K562 (cell line): ENCODE measurements at regions not wholly inside any gene's neighbourhood (a gene's known extent, or its start where the extent isn't known, plus 50 kb on each side); places are given as distances from the start of the nearest gene placed in this dataset.

Source experiments
- ATAC-seq: fragments of 200-7000 bp; cut with Tn5 transposase; 3 replicates; pipeline ENCODE4 v1.9.1; 2020; ENCODE audit warnings: moderate library complexity
- BruUV-seq: library from RNA; stranded (reverse); fragments of 400-500 nt; replicated peaks from 2 replicates; lab custom pipeline; 2021; lab: Mats Ljungman, UMichigan
- CTCF ChIA-PET: fragments of 300-600 bp; formaldehyde crosslinking; extraction: SDS; loops from one replicate; lab custom pipeline; 2021; ENCODE audit warnings: low intra/inter-chr PET ratio; lab: Yijun Ruan, JAX
- POLR2A ChIA-PET: fragments of 300-600, 350-650 bp; sonication (Branson Sonifier 250); formaldehyde crosslinking; extraction: SDS; loops from one replicate; lab custom pipeline; 2021; ENCODE audit warnings: antibody characterized with exemption, inconsistent platforms; lab: Yijun Ruan, JAX
- DNase-seq, 4 experiments: peaks; one replicate each; pipeline versions ENCODE4 v3.0.0 to v3.0.0-alpha.2; 2011 to 2018; ENCODE audit warnings: low spot score in 3 of 4, mixed read lengths in 3 of 4; ENCODE audit errors: extremely low read depth in 1 of 4
- FAIRE-seq: peaks from 2 replicates; lab custom pipeline; 2011; peaks lifted over from hg19 to GRCh38; lab: Jason Lieb, UNC
- H2AFZ ChIP-seq: 2 replicates; pipeline ENCODE4 v1.6.0; 2011; ENCODE audit warnings: low read depth, low read length, control low read depth, inconsistent platforms
- H3K27ac ChIP-seq: fragments of 200-600 bp; 3 replicates; pipeline ENCODE4 v1.8.0; 2011; ENCODE audit warnings: low read depth, mild to moderate bottlenecking, control low read depth, inconsistent platforms, low read length, moderate library complexity, mixed read lengths; ENCODE audit errors: extremely low read depth
- H3K27me3 ChIP-seq, 2 experiments: fragments of 300-600 bp in 1 of 2; 2 replicates in 1 of 2; 3 replicates in 1 of 2; pipeline versions ENCODE4 v1.6.0 to v1.8.0; 2011; ENCODE audit warnings: inconsistent platforms in 2 of 2, low read length in 2 of 2, mild to moderate bottlenecking in 1 of 2, mixed read lengths in 1 of 2, moderate library complexity in 1 of 2; ENCODE audit not compliant: control insufficient read depth in 2 of 2, insufficient read depth in 2 of 2
- H3K36me3 ChIP-seq: fragments of 300-600 bp; 3 replicates; pipeline ENCODE4 v1.8.0; 2011; ENCODE audit warnings: mild to moderate bottlenecking, low read length, inconsistent platforms; ENCODE audit not compliant: control insufficient read depth, insufficient read depth
- H3K4me1 ChIP-seq, 2 experiments: fragments of 200-600 bp in 1 of 2; replicated peaks in 1 of 2; 2 replicates in 1 of 2; 3 replicates in 1 of 2; pipeline versions ENCODE4 v1.5.1 to v1.8.0; 2011; ENCODE audit warnings: inconsistent platforms in 2 of 2, low read length in 2 of 2, mild to moderate bottlenecking in 1 of 2, mixed read lengths in 1 of 2, moderate library complexity in 1 of 2; ENCODE audit not compliant: control insufficient read depth in 2 of 2, insufficient read depth in 2 of 2
- H3K4me2 ChIP-seq: 2 replicates; pipeline ENCODE4 v1.6.1; 2011; ENCODE audit warnings: low read length, control low read depth, inconsistent platforms, mixed read lengths; ENCODE audit not compliant: insufficient read depth
- H3K4me3 ChIP-seq: fragments of 200-600 bp; sonication (generic), shearing (Covaris generic); 2 replicates; pipeline ENCODE4 v1.5.1; 2016; ENCODE audit warnings: control low read depth, inconsistent platforms
- H3K79me2 ChIP-seq: fragments of 200-600 bp; 3 replicates; pipeline ENCODE4 v1.8.0; 2011; ENCODE audit warnings: low read length, inconsistent platforms; ENCODE audit not compliant: control insufficient read depth, insufficient read depth
- H3K9ac ChIP-seq, 2 experiments: 2 replicates each; pipeline versions ENCODE4 v1.6.0 to v1.6.1; 2011; ENCODE audit warnings: low read depth in 2 of 2, low read length in 2 of 2, control low read depth in 1 of 2, inconsistent platforms in 1 of 2, mild to moderate bottlenecking in 1 of 2, mixed read lengths in 1 of 2; ENCODE audit not compliant: insufficient read depth in 1 of 2
- H3K9me1 ChIP-seq: one replicate; pipeline ENCODE4 v1.6.0; 2011; ENCODE audit warnings: inconsistent platforms, mild to moderate bottlenecking, low read length, moderate library complexity; ENCODE audit not compliant: control insufficient read depth, insufficient read depth
- H3K9me3 ChIP-seq: replicated peaks from 2 replicates; pipeline ENCODE4 v1.5.1; 2011; ENCODE audit warnings: low read depth, low read length, inconsistent platforms; ENCODE audit not compliant: control insufficient read depth, insufficient read depth
- H4K20me1 ChIP-seq: replicated peaks from 2 replicates; pipeline ENCODE4 v1.6.1; 2011; ENCODE audit warnings: low read length, inconsistent platforms, mixed read lengths; ENCODE audit not compliant: control insufficient read depth, insufficient read depth
- DPF2 ChIP-seq: fragments of 450-650 bp; IDR thresholded peaks from 2 replicates; pipeline ENCODE4 v1.6.1; 2016
- HMG20B ChIP-seq: fragments of 250-450 bp; sonication (Bioruptor Pico); IDR thresholded peaks from 2 replicates; pipeline ENCODE4 v1.5.0; 2021; ENCODE audit warnings: mild to moderate bottlenecking
- MXI1 ChIP-seq: IDR thresholded peaks from 2 replicates; pipeline ENCODE4 v1.6.1; 2011; ENCODE audit warnings: low read depth, mild to moderate bottlenecking, improper control_type of control experiment, low read length
- ZNF274 ChIP-seq: IDR thresholded peaks from 2 replicates; pipeline ENCODE4 v1.6.1; 2011; ENCODE audit warnings: low read depth, mild to moderate bottlenecking, low read length, moderate library complexity, borderline replicate concordance
- ZNF354B ChIP-seq: fragments of 250-450 bp; sonication (Bioruptor Pico); IDR thresholded peaks from 2 replicates; pipeline ENCODE4 v1.4.0; 2020
- WGBS: fragments of 100-300 bp; shearing (Covaris generic); methylation state at CpG from one replicate; pipeline ENCODE4 v1.1.6; 2016; ENCODE audit warnings: low coverage, mixed read lengths; ENCODE audit not compliant: insufficient coverage; ENCODE audit errors: missing lambda C conversion rate; 5-methylcytosine and 5-hydroxymethylcytosine counted together
- in situ Hi-C: fragments of 300-500 bp; cut with MboI; formaldehyde crosslinking; loops from 4 replicates; pipeline ENCODE4 v1.15.0; 2018; ENCODE audit warnings: inconsistent platforms, mixed read lengths
- intact Hi-C: fragments of 100-400 bp; cut with micrococcal nuclease; formaldehyde crosslinking; loops from 2 replicates; pipeline ENCODE4 v1.14.2; 2022
- TF ChIP-seq, protein P1 (sequence below): IDR thresholded peaks from 2 replicates; pipeline ENCODE4 v1.6.1; 2016; ENCODE audit warnings: missing genetic modification characterization, missing compliant biosample characterization
- TF ChIP-seq, protein P2 (sequence below): fragments of 450-650 bp; IDR thresholded peaks from 2 replicates; pipeline ENCODE4 v1.6.1; 2016; ENCODE audit warnings: missing biosample characterization, missing genetic modification characterization

- H3K79me2 ChIP-seq = no peaks in the 10 kb centered on the region
- DNase-seq (no peak), ATAC-seq (no peak)
- intact Hi-C loops = no loop called here
- no peak overlapping the region for H3K4me2 ChIP-seq
- H3K9me1 ChIP-seq = no peaks in the 10 kb centered on the region
- H3K4me3 ChIP-seq = no peak overlapping the region
- CTCF ChIA-PET = no interaction called here
- BruUV-seq = no TSS peak
- 24% methylated on average over 3 of the region's 3 CpGs for WGBS
- in situ Hi-C loops = no loop called here
- no peak overlapping the region for H3K27ac ChIP-seq
- no peaks in the 10 kb centered on the region; a peak in 1 of 5 replicates for H3K4me1 ChIP-seq
- POLR2A ChIA-PET = no interaction called here
- no peaks in the 10 kb centered on the region for H4K20me1 ChIP-seq
- H2AFZ ChIP-seq = 0 out of 2 replicates have a peak overlapping the region, but pooled peaks have one; percentile 48
- no peak for TF ChIP-seq DPF2
- no peak for TF ChIP-seq ZNF274
- TF ChIP-seq, protein P1, sequence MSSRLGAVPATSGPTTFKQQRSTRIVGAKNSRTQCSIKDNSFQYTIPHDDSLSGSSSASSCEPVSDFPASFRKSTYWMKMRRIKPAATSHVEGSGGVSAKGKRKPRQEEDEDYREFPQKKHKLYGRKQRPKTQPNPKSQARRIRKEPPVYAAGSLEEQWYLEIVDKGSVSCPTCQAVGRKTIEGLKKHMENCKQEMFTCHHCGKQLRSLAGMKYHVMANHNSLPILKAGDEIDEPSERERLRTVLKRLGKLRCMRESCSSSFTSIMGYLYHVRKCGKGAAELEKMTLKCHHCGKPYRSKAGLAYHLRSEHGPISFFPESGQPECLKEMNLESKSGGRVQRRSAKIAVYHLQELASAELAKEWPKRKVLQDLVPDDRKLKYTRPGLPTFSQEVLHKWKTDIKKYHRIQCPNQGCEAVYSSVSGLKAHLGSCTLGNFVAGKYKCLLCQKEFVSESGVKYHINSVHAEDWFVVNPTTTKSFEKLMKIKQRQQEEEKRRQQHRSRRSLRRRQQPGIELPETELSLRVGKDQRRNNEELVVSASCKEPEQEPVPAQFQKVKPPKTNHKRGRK (tag) = no peak
- TF ChIP-seq, protein P2, sequence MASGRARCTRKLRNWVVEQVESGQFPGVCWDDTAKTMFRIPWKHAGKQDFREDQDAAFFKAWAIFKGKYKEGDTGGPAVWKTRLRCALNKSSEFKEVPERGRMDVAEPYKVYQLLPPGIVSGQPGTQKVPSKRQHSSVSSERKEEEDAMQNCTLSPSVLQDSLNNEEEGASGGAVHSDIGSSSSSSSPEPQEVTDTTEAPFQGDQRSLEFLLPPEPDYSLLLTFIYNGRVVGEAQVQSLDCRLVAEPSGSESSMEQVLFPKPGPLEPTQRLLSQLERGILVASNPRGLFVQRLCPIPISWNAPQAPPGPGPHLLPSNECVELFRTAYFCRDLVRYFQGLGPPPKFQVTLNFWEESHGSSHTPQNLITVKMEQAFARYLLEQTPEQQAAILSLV (tag) = no peak
- no peak for TF ChIP-seq HMG20B (CRISPR knock-in tag)
- no peak for TF ChIP-seq ZNF354B (CRISPR knock-in tag)
- no peak for TF ChIP-seq MXI1
- TF ChIP-seq, all 486 proteins: peak for 0
- Histone ChIP-seq H3K27me3 (no peaks in the 10 kb centered on the region), H3K9me3 (0 out of 2 replicates have a peak, but pooled peaks cover 2% of the 10 kb centered on the region), H3K36me3 (no peaks in the 10 kb centered on the region), H3K9ac (no peak overlapping the region)
- FAIRE-seq = no peak
Measured at GRCh38 chr2:9083287-9083686, 79.8 kb upstream of the MBOAT2 start.
